ENCODE measurements at regions not wholly inside any gene's neighbourhood (a gene's known extent, or its start where the extent isn't known, plus 50 kb on each side); places are given as distances from the start of the nearest gene placed in this dataset.

GRCh38 chr2:81196933-81197628 lies 892.5 kb upstream of the LRRTM1 start:
- DNase-seq (ENCODE audit: low spot score) = no peak

GRCh38 chr2:81196383-81196851 lies 891.9 kb upstream of the LRRTM1 start:
- DNase-seq (ENCODE audit: low spot score) = no peak

GRCh38 chr2:81195774-81196382 lies 891.3 kb upstream of the LRRTM1 start:
- DNase-seq (ENCODE audit: low spot score) = no peak

- DNase-seq (ENCODE audit: low spot score) = no peak
Observed at GRCh38 chr2:81195017-81195773, 890.6 kb upstream of the LRRTM1 start.

- no peak for DNase-seq (ENCODE audit: low spot score)
Observed at GRCh38 chr2:81194581-81194980, 890.0 kb upstream of the LRRTM1 start.

GRCh38 chr2:81194176-81194575 lies 889.6 kb upstream of the LRRTM1 start:
- no peak for DNase-seq (ENCODE audit: low spot score)

- DNase-seq (ENCODE audit: low spot score) = no peak
Observed at GRCh38 chr2:81181845-81182244, 877.3 kb upstream of the LRRTM1 start.

- no peak for DNase-seq (ENCODE audit: low spot score)
Observed at GRCh38 chr2:81171447-81171846, 866.9 kb upstream of the LRRTM1 start.

GRCh38 chr2:81163583-81163982 lies 859.0 kb upstream of the LRRTM1 start:
- no peak for DNase-seq (ENCODE audit: low spot score)

- no peak for DNase-seq (ENCODE audit: low spot score)
Observed at GRCh38 chr2:81158505-81158904, 854.0 kb upstream of the LRRTM1 start.

GRCh38 chr2:81148323-81148722 lies 843.8 kb upstream of the LRRTM1 start:
- no peak for DNase-seq (ENCODE audit: low spot score)

GRCh38 chr2:81136296-81136695 lies 831.7 kb upstream of the LRRTM1 start:
- no peak for DNase-seq (ENCODE audit: low spot score)

- DNase-seq (ENCODE audit: low spot score) = no peak
Observed at GRCh38 chr2:81097361-81097760, 792.8 kb upstream of the LRRTM1 start.

- no peak for DNase-seq (ENCODE audit: low spot score)
Observed at GRCh38 chr2:81093031-81093430, 788.5 kb upstream of the LRRTM1 start.

GRCh38 chr2:81087646-81088045 lies 783.1 kb upstream of the LRRTM1 start:
- peak; percentile 53 for DNase-seq (ENCODE audit: low spot score)

GRCh38 chr2:81084101-81084500 lies 779.5 kb upstream of the LRRTM1 start:
- no peak for DNase-seq (ENCODE audit: low spot score)

GRCh38 chr2:81078631-81079030 lies 774.1 kb upstream of the LRRTM1 start:
- no peak for DNase-seq (ENCODE audit: low spot score)

- no peak for DNase-seq (ENCODE audit: low spot score)
Observed at GRCh38 chr2:81078102-81078501, 773.5 kb upstream of the LRRTM1 start.

- DNase-seq (ENCODE audit: low spot score) = no peak
Observed at GRCh38 chr2:81077396-81077795, 772.8 kb upstream of the LRRTM1 start.

GRCh38 chr2:81073412-81073811 lies 768.9 kb upstream of the LRRTM1 start:
- no peak for DNase-seq (ENCODE audit: low spot score)

- no peak for DNase-seq (ENCODE audit: low spot score)
Observed at GRCh38 chr2:81068144-81068543, 763.6 kb upstream of the LRRTM1 start.

GRCh38 chr2:81061016-81061415 lies 756.5 kb upstream of the LRRTM1 start:
- no peak for DNase-seq (ENCODE audit: low spot score)

GRCh38 chr2:81050580-81051095 lies 746.1 kb upstream of the LRRTM1 start:
- DNase-seq (ENCODE audit: low spot score) = no peak
